ENCODE measurements at regions not wholly inside any gene's neighbourhood (a gene's known extent, or its start where the extent isn't known, plus 50 kb on each side); places are given as distances from the start of the nearest gene placed in this dataset.

- TF ChIP-seq CTCF (IDR thresholded peaks at IDR 0.05) (no peak), POLR2A (IDR thresholded peaks at IDR 0.05) (no peak), EP300 (IDR thresholded peaks at IDR 0.05) (no peak)
Observed at GRCh38 chr6:53412751-53413150, 64.0 kb upstream of the ELOVL5 start.
